Skeletal muscle satellite cell (primary cell): ENCODE measurements at regions not wholly inside any gene's neighbourhood (a gene's known extent, or its start where the extent isn't known, plus 50 kb on each side); places are given as distances from the start of the nearest gene placed in this dataset.

ENCODE experiments used
- H3K27me3 ChIP-seq: 2 replicates; pipeline ENCODE4 v1.7.0; 2013; ENCODE audit warnings: low read length; ENCODE audit not compliant: control insufficient read depth, insufficient read depth
- H3K36me3 ChIP-seq: 2 replicates; pipeline ENCODE4 v1.7.0; 2013; ENCODE audit warnings: mild to moderate bottlenecking, control low read depth, low read length; ENCODE audit not compliant: insufficient read depth
- H3K4me1 ChIP-seq: 2 replicates; pipeline ENCODE4 v1.7.0; 2013; ENCODE audit warnings: low read length; ENCODE audit not compliant: control insufficient read depth, insufficient read depth
- H3K4me2 ChIP-seq: 2 replicates; pipeline ENCODE4 v1.7.0; 2013; ENCODE audit warnings: mild to moderate bottlenecking, low read length
- H3K4me3 ChIP-seq: 2 replicates; pipeline ENCODE4 v1.7.0; 2013; ENCODE audit warnings: low read length
- H3K9ac ChIP-seq: 2 replicates; pipeline ENCODE4 v1.7.0; 2013; ENCODE audit warnings: mild to moderate bottlenecking, low read depth, low read length, moderate library complexity
- H3K9me3 ChIP-seq: replicated peaks from 2 replicates; pipeline ENCODE4 v1.7.0; 2013; ENCODE audit warnings: mild to moderate bottlenecking, control low read depth, low read length

DNA sequence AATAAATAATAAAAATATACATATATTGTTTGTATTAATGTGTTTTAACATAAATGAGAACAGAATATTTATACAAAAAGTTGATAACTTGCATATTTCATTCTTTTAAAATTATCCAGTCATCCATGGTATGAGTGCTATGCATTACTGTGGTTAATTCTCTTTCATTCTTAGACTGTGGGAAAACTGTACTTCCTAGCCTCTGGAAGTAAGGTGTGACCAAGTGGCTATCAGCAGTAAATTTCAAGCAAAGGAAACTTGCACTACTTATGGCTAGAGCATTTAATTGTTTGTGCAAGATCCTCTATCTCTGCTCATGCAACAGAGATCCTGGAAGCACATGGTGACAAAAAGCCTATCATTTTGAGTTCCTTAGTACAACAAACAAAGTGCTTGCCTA is 1054.5 kb upstream of the PABPC4L start:
- H3K9me3 ChIP-seq = no peaks in the 10 kb centered on the region
- no peak overlapping the region for H3K4me3 ChIP-seq
- no peak overlapping the region for H3K4me2 ChIP-seq
- no peaks in the 10 kb centered on the region for H3K27me3 ChIP-seq
- no peaks in the 10 kb centered on the region for H3K36me3 ChIP-seq
- no peak overlapping the region for H3K9ac ChIP-seq
- H3K4me1 ChIP-seq = peaks cover 6% of the 10 kb centered on the region

DNA sequence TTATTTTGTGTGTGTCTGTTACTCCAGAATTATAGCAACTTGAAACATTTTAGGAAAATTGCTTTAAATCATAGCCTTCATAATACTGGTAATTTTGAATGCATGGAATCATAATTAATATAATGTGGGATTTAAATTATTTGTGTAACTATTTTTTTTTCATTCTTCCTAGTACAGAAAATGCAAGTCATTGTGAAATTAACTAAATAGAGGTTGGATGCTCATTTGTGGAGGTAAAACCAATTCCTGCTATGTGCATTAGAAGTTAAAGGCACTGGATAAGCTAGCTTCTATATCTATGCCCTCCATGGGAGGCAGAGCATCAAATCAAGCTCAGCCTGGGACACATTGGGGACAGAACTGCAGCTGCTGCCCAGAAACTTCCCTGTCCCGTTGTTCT is 1048.5 kb upstream of the PABPC4L start:
- Histone ChIP-seq H3K4me2 (no peak overlapping the region), H3K27me3 (no peaks in the 10 kb centered on the region), H3K9me3 (no peaks in the 10 kb centered on the region), H3K4me1 (peaks cover 5% of the 10 kb centered on the region), H3K9ac (no peak overlapping the region), H3K4me3 (no peak overlapping the region), H3K36me3 (no peaks in the 10 kb centered on the region)

DNA sequence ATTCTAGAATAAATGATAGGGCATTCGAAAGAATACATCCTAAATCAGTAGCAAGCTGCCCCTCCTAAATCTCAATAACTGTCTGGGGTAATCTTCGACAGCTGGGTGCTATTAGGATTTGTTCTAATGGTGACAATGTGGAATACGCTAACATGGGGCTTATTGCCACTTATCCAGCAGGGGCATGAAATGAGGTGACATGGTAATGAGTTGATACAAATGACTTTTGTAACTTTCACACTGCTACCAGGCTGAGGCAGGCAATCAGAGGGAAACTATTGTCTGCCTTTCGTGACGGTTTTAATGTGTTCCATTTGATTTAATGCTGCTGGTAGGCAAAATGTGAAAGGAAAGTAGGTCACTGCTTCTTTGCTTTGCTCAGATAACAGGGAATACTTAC is 1047.4 kb upstream of the PABPC4L start:
- no peaks in the 10 kb centered on the region for H3K27me3 ChIP-seq
- no peak overlapping the region for H3K4me3 ChIP-seq
- no peaks in the 10 kb centered on the region for H3K9me3 ChIP-seq
- no peak overlapping the region for H3K9ac ChIP-seq
- H3K4me1 ChIP-seq = peaks cover 14% of the 10 kb centered on the region
- H3K4me2 ChIP-seq = no peak overlapping the region
- H3K36me3 ChIP-seq = no peaks in the 10 kb centered on the region

DNA sequence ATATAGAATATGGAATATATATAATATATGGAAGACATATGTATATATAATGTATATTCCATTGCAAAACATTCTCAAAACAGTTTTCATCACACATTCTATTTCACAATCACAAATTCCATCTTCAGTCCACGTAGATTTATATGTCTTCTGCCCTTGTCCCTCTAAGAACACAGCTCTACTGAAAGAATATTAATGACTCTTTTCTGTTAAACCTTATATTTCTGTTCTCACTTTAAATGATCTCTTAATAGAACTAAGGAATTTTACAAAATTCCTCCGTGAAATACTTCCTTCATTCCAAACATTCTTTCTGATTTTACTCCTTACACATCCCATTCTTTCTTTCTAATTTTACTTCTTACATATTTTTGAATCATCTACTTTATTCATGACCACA is 1043.1 kb upstream of the PABPC4L start:
- Histone ChIP-seq H3K4me2 (peak overlapping the region; percentile 26), H3K36me3 (no peaks in the 10 kb centered on the region), H3K9ac (no peak overlapping the region), H3K27me3 (no peaks in the 10 kb centered on the region), H3K9me3 (no peaks in the 10 kb centered on the region), H3K4me1 (peaks cover 15% of the 10 kb centered on the region), H3K4me3 (no peak overlapping the region)

DNA sequence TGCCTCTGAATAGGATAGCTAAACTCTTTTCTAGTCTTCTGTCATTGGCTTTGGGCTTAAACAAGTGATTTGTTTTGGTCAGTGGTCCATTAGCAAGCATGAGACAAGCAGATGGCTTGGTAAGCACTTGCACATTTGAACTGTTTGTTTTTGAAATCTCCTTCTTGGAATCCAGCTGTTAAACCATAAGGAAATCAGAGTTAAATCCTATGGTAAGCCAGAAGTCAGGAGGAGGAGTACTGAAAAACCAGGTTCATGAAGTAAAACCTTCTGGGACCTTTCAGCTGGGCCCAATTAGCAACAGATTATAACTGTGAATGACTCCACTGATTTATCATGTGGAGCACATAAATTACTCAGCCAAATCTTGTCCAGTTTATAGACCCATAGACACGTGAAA is 1042.5 kb upstream of the PABPC4L start:
- Histone ChIP-seq H3K27me3 (no peaks in the 10 kb centered on the region), H3K4me2 (no peak overlapping the region), H3K4me3 (no peak overlapping the region), H3K9me3 (no peaks in the 10 kb centered on the region), H3K4me1 (peaks cover 15% of the 10 kb centered on the region), H3K9ac (no peak overlapping the region), H3K36me3 (no peaks in the 10 kb centered on the region)

DNA sequence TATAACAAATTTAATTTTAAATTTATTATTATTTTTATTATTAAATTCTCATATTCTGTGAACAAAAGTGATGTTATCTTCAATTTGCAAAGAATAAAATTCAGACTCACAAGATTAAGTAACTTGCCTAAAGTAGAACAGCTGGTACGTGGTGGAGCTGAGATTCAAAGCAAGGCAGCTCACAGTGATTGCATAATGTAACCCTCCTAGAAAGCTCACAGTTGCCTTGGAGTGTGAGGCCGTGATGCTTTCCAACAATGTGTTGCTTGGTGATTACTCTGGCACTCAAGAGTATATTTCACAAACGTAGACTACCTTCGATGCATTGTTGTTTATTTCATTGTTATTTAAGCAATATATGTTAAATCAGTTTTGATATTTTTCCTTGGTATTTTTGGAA is 1039.2 kb upstream of the PABPC4L start:
- no peaks in the 10 kb centered on the region for H3K27me3 ChIP-seq
- H3K36me3 ChIP-seq = no peaks in the 10 kb centered on the region
- H3K4me1 ChIP-seq = peaks cover 15% of the 10 kb centered on the region
- no peak overlapping the region for H3K4me3 ChIP-seq
- no peak overlapping the region for H3K4me2 ChIP-seq
- H3K9me3 ChIP-seq = no peaks in the 10 kb centered on the region
- H3K9ac ChIP-seq = no peak overlapping the region

DNA sequence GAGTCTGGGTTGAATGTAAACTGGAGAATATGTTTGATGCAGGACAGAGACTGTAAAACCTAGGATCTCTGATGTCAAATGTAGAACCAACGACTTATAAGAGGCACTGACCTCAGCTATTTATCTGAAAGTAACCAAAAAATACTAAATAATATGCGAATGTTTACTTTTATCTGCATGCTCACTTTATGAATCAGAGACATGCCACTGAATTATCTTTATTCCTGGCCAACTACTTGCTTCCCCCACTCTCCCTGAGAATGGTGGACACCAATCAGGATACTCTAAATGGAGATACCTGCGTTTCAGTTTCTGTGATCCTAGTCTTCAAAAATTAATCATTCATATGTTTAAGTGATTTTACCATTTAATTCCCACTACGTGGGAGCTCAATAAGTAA is 1038.4 kb upstream of the PABPC4L start:
- Histone ChIP-seq H3K4me1 (peaks cover 10% of the 10 kb centered on the region), H3K4me2 (no peak overlapping the region), H3K9me3 (no peaks in the 10 kb centered on the region), H3K36me3 (no peaks in the 10 kb centered on the region), H3K4me3 (no peak overlapping the region), H3K9ac (no peak overlapping the region), H3K27me3 (no peaks in the 10 kb centered on the region)

DNA sequence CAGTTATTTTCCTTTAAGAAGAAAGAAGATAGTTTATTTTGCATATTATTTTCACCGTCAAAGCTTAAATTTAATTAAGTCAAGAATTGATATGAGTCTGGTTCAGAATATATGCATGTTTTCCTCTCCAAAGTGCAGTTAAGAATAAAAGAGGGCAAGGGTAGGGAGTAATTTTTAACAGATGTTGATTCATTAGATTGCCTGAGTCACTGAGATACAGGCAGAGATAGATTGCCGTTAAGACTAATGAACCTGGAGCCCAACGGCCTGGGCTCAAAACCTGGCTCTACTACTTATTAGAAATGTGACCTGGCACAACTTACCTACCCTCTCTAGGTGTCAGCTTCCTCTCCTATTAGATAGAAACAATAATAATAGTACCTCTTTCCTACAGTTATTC is 1037.4 kb upstream of the PABPC4L start:
- H3K4me3 ChIP-seq = no peak overlapping the region
- H3K36me3 ChIP-seq = no peaks in the 10 kb centered on the region
- H3K4me1 ChIP-seq = peaks cover 1% of the 10 kb centered on the region
- no peaks in the 10 kb centered on the region for H3K27me3 ChIP-seq
- H3K9me3 ChIP-seq = no peaks in the 10 kb centered on the region
- no peak overlapping the region for H3K9ac ChIP-seq
- H3K4me2 ChIP-seq = no peak overlapping the region

DNA sequence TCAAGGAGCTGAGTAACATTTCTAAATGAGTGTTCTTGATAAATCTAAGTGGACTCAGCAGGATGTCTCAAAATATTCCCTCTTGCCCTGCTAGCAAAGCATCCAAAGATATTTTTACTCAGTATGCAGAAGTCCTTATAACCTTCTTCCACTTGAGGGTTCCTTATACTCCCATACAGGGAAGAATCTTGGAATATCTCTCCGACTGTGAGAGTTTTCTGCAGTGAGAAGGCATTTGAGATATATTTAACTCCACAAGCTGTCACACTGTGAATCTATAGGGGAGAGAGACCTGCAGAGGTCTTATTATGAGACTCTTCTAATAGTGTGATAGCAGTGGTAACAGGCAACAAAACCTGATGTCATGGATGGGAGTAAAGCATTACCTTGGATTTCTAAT is 1034.5 kb upstream of the PABPC4L start:
- no peaks in the 10 kb centered on the region for H3K4me1 ChIP-seq
- H3K9ac ChIP-seq = no peak overlapping the region
- no peak overlapping the region for H3K4me2 ChIP-seq
- no peak overlapping the region for H3K4me3 ChIP-seq
- H3K27me3 ChIP-seq = no peaks in the 10 kb centered on the region
- no peaks in the 10 kb centered on the region for H3K36me3 ChIP-seq
- H3K9me3 ChIP-seq = no peaks in the 10 kb centered on the region

DNA sequence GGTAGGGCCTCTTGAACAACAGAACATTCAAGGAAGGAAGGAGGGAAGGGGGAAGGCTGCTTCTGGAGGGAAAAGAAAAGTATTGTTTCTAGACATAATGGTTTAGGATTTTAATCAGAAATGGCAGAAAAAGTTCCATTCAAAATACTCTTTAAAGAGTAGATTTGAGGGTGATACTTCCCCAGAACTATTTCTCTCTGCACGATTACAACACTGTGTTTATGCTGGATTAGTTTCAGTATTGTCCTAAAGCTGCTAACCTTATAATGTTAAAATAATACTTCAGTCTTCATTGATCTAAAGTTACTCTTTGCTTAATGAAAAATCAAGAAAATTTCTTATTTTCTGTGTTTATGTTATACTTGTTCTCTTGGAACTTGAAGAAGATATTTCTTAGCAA is 1026.3 kb upstream of the PABPC4L start:
- Histone ChIP-seq H3K4me2 (no peak overlapping the region), H3K9me3 (no peaks in the 10 kb centered on the region), H3K36me3 (no peaks in the 10 kb centered on the region), H3K4me3 (no peak overlapping the region), H3K27me3 (no peaks in the 10 kb centered on the region), H3K4me1 (peaks cover 8% of the 10 kb centered on the region), H3K9ac (no peak overlapping the region)

DNA sequence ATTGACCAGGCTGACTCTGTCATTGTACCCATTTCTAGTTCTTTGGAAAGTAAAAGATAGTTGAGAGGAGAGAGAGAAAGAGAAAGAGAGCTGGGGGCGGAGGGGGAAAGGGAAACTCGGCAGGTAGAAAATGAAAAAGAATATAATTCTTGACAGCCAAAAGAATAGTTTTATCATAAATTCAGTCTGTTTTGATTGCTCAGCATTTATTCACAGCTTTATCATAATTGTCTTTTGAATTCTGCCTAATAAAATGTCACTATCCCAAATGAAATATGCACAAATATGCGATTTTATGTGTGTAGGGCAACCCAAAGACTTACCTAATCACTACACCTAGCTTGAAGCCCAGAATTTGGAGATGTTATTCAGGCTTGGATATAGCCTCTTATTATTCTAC is 1024.0 kb upstream of the PABPC4L start:
- H3K36me3 ChIP-seq = no peaks in the 10 kb centered on the region
- no peaks in the 10 kb centered on the region for H3K27me3 ChIP-seq
- no peaks in the 10 kb centered on the region for H3K9me3 ChIP-seq
- H3K4me1 ChIP-seq = peaks cover 8% of the 10 kb centered on the region
- H3K9ac ChIP-seq = no peak overlapping the region
- no peak overlapping the region for H3K4me2 ChIP-seq
- H3K4me3 ChIP-seq = no peak overlapping the region

DNA sequence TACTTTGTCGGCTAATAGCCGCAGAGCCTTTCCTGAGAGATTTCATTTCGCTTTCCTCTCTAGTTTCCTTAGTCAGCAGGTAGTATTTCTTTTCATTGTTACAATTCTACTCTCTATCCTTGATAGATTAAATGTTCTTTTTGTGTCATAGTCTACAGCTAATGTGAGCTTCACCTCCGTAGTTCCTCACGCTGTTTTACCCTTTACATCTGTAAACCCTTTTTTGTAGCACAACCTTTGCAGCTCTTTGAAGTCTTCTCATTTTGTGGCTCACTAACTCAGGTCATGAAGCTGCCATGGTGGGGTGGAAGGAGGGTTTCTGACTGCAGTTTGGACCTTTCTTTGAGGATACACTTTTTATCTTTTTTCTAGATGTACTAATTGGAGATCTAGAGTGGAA is 1008.8 kb upstream of the PABPC4L start:
- H3K27me3 ChIP-seq = no peaks in the 10 kb centered on the region
- no peaks in the 10 kb centered on the region for H3K9me3 ChIP-seq
- no peaks in the 10 kb centered on the region for H3K36me3 ChIP-seq
- H3K9ac ChIP-seq = no peak overlapping the region
- no peak overlapping the region for H3K4me2 ChIP-seq
- H3K4me3 ChIP-seq = no peak overlapping the region
- no peaks in the 10 kb centered on the region for H3K4me1 ChIP-seq
